ENCODE measurements at regions not wholly inside any gene's neighbourhood (a gene's known extent, or its start where the extent isn't known, plus 50 kb on each side); places are given as distances from the start of the nearest gene placed in this dataset.

GRCh38 chr21:22409571-22409970 lies 1411.4 kb downstream of the NCAM2 start:
- H3K18ac ChIP-seq (ENCODE audit: extremely low read depth, low read length), result no peak overlapping the region
- no peak overlapping the region for H4K91ac ChIP-seq (replicated peaks; ENCODE audit: insufficient read length, low read length)
- H2BK5ac ChIP-seq (ENCODE audit: low read depth, low read length), result no peak overlapping the region
- no peak overlapping the region for H3K4ac ChIP-seq (replicated peaks; ENCODE audit: insufficient read length, low read depth, low read length)
- DNase-seq (ENCODE audit: low read depth in 1 of 2, low spot score in 2 of 2) (no peak), FAIRE-seq (no peak)
- H3K14ac ChIP-seq (ENCODE audit: insufficient read length), result no peak overlapping the region
- H2BK15ac ChIP-seq (ENCODE audit: low read length), result no peak overlapping the region
- H3K27me3 ChIP-seq (replicated peaks in 1 of 4; ENCODE audit: control insufficient read depth in 3 of 4, extremely low read depth in 1 of 4, insufficient read depth in 3 of 4, low read length in 3 of 4), result no peaks in the 10 kb centered on the region
- H3K23me2 ChIP-seq (ENCODE audit: low read depth, low read length), result no peaks in the 10 kb centered on the region; the same call in 1 of the 2 replicates
- POLR2A ChIA-PET (ENCODE audit: partially characterized antibody), result no interaction called here
- H3K23ac ChIP-seq (ENCODE audit: insufficient read length), result no peak overlapping the region
- H2BK12ac ChIP-seq (ENCODE audit: low read depth, low read length), result no peak overlapping the region
- no peak overlapping the region for H2AK5ac ChIP-seq (ENCODE audit: low read depth, low read length)
- no peaks in the 10 kb centered on the region for H3K79me1 ChIP-seq (ENCODE audit: low read depth, low read length)
- no peak overlapping the region for H3K9ac ChIP-seq (replicated peaks in 1 of 4; ENCODE audit: extremely low read depth in 1 of 4, low read depth in 3 of 4, low read length in 3 of 4)
- no peak overlapping the region for H3K4me3 ChIP-seq (ENCODE audit: extremely low read depth in 1 of 4, insufficient read depth in 2 of 4, low read depth in 3 of 4, low read length in 4 of 4)
- no peaks in the 10 kb centered on the region for H3K36me3 ChIP-seq (ENCODE audit: control insufficient read depth in 2 of 4, insufficient read depth in 4 of 4, low read length in 3 of 4)
- H3K4me2 ChIP-seq (ENCODE audit: insufficient read depth in 1 of 2, low read depth in 2 of 2, low read length in 2 of 2), result no peak overlapping the region
- no peak overlapping the region for H4K8ac ChIP-seq (ENCODE audit: extremely low read depth, insufficient read depth, low read length)
- H3K27ac ChIP-seq (ENCODE audit: low read depth, low read length), result no peak overlapping the region
- no peaks in the 10 kb centered on the region for H3K79me2 ChIP-seq (ENCODE audit: control insufficient read depth in 1 of 2, insufficient read depth in 2 of 2, low read length in 2 of 2)
- H3K9me3 ChIP-seq (ENCODE audit: insufficient read depth in 2 of 2, low read depth in 1 of 2, low read length in 1 of 2), result no peaks in the 10 kb centered on the region
- no peaks in the 10 kb centered on the region for H3K4me1 ChIP-seq (replicated peaks in 1 of 4; ENCODE audit: control insufficient read depth in 3 of 4, insufficient read depth in 4 of 4, low read length in 3 of 4)
- no peak overlapping the region for H2AFZ ChIP-seq (ENCODE audit: low read length)
- no peak overlapping the region for H2BK20ac ChIP-seq (ENCODE audit: low read length)
- H2BK120ac ChIP-seq (replicated peaks; ENCODE audit: low read depth, low read length), result no peak overlapping the region
- TF ChIP-seq TCF12 (IDR thresholded peaks at IDR 0.05; ENCODE audit: low read depth, low read length) (no peak), BRCA1 (IDR thresholded peaks at IDR 0.05; ENCODE audit: low read depth, low read length) (no peak), NANOG (IDR thresholded peaks at IDR 0.05; ENCODE audit: insufficient read depth, low read depth, low read length, poor library complexity, severe bottlenecking) (no peak)
- no peak overlapping the region for H4K5ac ChIP-seq (ENCODE audit: insufficient read length, low read depth, low read length)
- no peak overlapping the region for H3K56ac ChIP-seq (replicated peaks; ENCODE audit: insufficient read length, low read depth, low read length)
- CTCF ChIA-PET (ENCODE audit: partially characterized antibody), result no interaction called here
- H4K20me1 ChIP-seq (replicated peaks in 1 of 2; ENCODE audit: control insufficient read depth in 1 of 2, insufficient read depth in 2 of 2, low read length in 2 of 2), result no peaks in the 10 kb centered on the region
- 89% methylated on average over 2 of the region's 2 CpGs; no CpG with 5 or more reads in 1 of the 2 experiments for WGBS, 2 experiments (ENCODE audit: extremely low coverage in 1 of 2, insufficient coverage in 1 of 2, insufficient read length in 1 of 2, insufficient replicate concordance in 2 of 2, low coverage in 1 of 2, low lambda C conversion rate in 2 of 2, missing lambda C conversion rate in 1 of 2)

All from H1 (cell line).